ENCODE measurements at regions not wholly inside any gene's neighbourhood (a gene's known extent, or its start where the extent isn't known, plus 50 kb on each side); places are given as distances from the start of the nearest gene placed in this dataset.

- TF ChIP-seq, protein P1, sequence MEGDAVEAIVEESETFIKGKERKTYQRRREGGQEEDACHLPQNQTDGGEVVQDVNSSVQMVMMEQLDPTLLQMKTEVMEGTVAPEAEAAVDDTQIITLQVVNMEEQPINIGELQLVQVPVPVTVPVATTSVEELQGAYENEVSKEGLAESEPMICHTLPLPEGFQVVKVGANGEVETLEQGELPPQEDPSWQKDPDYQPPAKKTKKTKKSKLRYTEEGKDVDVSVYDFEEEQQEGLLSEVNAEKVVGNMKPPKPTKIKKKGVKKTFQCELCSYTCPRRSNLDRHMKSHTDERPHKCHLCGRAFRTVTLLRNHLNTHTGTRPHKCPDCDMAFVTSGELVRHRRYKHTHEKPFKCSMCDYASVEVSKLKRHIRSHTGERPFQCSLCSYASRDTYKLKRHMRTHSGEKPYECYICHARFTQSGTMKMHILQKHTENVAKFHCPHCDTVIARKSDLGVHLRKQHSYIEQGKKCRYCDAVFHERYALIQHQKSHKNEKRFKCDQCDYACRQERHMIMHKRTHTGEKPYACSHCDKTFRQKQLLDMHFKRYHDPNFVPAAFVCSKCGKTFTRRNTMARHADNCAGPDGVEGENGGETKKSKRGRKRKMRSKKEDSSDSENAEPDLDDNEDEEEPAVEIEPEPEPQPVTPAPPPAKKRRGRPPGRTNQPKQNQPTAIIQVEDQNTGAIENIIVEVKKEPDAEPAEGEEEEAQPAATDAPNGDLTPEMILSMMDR (IDR thresholded peaks at IDR 0.05), result no peak
- no peak for TF ChIP-seq POLR2A (IDR thresholded peaks at IDR 0.05)
- TF ChIP-seq EP300 (IDR thresholded peaks at IDR 0.05; ENCODE audit: low read depth), result no peak
- no peak for TF ChIP-seq POLR2AphosphoS5 (IDR thresholded peaks at IDR 0.05)
Observed at GRCh38 chr9:15103290-15103689, 193.1 kb upstream of the FREM1 start.
